Choroid plexus epithelial cell (primary cell): ENCODE measurements at regions not wholly inside any gene's neighbourhood (a gene's known extent, or its start where the extent isn't known, plus 50 kb on each side); places are given as distances from the start of the nearest gene placed in this dataset.
A peak's percentile ranks its signal among the peaks of the same experiment; 100 is the strongest.

ENCODE experiments used
- DNase-seq: peaks from one replicate; pipeline ENCODE4 v3.0.0-alpha.2; 2010; ENCODE audit warnings: low read depth
- H3K4me3 ChIP-seq: 2 replicates; pipeline ENCODE4 v1.5.1; 2011; ENCODE audit warnings: low read depth, mild to moderate bottlenecking, control low read depth, low read length, moderate library complexity
- TF ChIP-seq, protein P1 (sequence below): conservative IDR thresholded peaks from 2 replicates; pipeline ENCODE4 v1.5.1; 2011; ENCODE audit warnings: low read depth, mild to moderate bottlenecking, control low read depth, inconsistent platforms, low read length, moderate library complexity

DNA sequence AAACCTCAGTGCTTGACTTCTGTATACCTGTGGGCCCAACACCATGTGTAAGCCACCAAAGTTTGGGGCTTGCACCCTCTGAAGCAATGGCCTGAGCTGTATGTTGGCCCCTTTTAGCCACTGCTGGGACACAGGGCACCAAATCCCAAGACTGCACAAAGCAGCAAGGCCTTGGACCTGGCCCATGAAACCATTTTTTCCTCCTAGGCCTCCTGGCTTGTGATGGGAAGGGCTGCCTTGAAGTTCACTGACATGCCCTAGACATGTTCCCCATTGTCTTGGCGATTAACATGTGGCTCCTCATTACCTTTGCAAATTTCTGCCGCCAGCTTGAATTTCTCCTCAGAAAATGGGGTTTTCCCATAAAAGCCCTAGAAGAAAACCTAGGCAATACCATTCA lies 345.5 kb downstream of the MLLT3 start:
- no peak overlapping the region for H3K4me3 ChIP-seq
- DNase-seq, result no peak
- TF ChIP-seq, protein P1, sequence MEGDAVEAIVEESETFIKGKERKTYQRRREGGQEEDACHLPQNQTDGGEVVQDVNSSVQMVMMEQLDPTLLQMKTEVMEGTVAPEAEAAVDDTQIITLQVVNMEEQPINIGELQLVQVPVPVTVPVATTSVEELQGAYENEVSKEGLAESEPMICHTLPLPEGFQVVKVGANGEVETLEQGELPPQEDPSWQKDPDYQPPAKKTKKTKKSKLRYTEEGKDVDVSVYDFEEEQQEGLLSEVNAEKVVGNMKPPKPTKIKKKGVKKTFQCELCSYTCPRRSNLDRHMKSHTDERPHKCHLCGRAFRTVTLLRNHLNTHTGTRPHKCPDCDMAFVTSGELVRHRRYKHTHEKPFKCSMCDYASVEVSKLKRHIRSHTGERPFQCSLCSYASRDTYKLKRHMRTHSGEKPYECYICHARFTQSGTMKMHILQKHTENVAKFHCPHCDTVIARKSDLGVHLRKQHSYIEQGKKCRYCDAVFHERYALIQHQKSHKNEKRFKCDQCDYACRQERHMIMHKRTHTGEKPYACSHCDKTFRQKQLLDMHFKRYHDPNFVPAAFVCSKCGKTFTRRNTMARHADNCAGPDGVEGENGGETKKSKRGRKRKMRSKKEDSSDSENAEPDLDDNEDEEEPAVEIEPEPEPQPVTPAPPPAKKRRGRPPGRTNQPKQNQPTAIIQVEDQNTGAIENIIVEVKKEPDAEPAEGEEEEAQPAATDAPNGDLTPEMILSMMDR, result no peak

DNA sequence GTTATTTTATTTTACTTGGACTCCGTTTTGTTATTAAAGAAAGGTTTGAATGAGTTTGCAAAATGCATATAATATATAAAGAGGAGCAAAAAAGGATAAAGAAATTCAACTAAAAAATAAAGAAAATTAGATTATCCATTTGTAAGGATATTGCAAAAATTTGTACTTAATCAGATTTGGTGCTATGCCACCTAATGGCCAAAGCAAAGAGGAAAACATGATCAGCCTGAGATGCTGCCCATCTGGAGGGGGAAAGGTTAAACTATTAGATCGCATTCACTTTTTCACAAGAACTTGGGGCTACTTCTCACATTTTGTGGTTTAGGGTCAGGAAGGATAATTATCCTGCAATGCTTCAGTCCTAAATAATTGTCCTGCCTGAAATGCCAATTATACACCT lies 350.6 kb downstream of the MLLT3 start:
- TF ChIP-seq, protein P1, result peak; percentile 49
- peak; percentile 26 for DNase-seq
- no peak overlapping the region for H3K4me3 ChIP-seq

DNA sequence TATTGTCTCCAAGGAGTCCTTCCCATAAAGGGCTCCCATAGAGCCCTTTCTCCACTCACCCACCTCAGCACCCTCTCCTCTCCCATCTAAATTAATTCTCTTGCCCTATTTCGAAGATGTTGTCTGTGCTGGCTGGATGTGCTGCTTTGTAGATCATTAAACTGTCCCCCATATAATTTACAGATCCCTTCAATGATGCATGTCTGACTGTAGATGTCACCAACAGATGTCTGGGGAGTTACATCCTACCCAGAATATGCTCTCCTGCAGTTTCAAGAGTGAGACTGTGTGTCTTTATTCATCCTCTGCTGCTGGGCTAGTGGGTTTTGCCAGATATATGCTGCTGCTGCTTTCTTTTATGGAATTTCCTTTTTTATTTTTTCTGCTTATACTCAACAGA lies 351.2 kb downstream of the MLLT3 start:
- no peak overlapping the region for H3K4me3 ChIP-seq
- no peak for DNase-seq
- TF ChIP-seq, protein P1, result no peak

DNA sequence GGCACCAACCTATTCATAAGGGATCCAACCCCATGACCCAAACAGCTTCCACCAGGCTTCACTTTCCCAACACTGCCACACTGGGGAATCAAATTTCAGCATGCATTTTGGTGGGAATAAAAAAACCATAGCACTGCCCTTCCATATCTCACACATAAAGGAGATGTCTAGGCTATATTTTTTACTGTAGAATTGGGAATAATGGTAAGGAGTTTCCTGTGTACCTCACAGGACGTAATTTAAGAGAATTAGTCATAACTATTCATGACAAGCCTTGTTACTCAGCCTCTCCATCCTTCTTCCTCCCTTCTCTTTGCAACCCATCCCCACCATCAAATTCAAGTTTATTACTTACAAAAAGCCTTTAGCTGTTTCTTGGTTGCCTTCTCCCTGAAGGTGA lies 352.1 kb downstream of the MLLT3 start:
- no peak overlapping the region for H3K4me3 ChIP-seq
- TF ChIP-seq, protein P1, result no peak
- no peak for DNase-seq

DNA sequence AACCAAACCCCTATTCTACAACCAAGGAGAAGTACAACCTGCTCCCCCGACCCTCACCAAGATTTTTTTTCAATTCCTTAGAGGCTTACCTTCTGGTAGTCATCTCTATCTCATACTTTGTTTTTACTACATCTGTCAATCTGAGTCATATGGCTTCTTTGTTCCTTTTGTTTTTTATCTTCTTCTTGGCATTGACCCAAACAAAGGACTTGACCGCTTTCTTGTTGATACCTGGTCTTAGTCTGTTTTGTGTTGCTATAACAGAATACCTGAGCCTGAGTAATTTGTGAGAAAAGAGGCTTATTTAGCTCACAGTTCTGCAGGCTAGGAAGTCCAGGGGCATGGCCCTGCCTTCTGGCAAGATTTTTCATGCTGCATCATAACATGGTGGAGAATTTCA lies 352.7 kb downstream of the MLLT3 start:
- DNase-seq, result no peak
- H3K4me3 ChIP-seq, result no peak overlapping the region
- TF ChIP-seq, protein P1, result no peak

DNA sequence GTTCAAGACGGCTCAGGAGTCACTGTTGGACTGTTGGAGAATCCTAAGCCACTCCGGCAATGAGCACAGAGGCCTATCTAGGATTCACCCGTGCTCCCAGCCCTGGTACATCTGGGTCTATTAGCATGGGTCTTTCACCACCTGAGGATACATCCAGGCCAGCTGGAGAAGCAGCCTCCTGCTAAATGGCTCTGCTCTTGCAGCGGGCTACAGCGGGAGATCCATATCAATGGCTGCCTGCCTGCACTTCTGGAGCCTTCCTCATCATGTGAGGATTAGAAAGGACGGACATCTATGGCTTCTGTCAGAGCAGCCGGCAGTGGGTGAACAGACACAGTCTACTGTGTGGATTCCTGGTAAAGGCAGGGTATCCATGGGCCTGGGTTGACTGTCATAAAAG lies 357.4 kb downstream of the MLLT3 start:
- DNase-seq, result no peak
- TF ChIP-seq, protein P1, result no peak
- no peak overlapping the region for H3K4me3 ChIP-seq

DNA sequence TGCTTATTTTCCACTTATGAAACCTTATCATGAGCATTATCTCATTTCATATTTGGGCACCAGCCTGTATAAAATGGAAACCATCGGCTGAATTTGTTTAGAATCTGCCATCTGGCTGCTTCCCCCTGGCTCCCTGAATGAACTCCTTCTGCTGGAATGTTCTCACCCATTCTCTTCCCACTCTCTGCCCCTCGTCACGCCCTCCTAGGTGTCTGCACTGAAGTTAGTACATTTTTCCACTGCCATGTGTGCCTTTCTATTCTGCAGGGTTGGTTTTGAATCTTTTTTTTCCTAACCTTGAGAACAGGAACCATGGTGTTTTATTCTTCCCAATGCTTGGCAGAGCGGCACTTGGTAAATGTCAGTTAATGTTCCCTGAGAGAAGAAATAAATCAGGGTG lies 359.7 kb downstream of the MLLT3 start:
- TF ChIP-seq, protein P1, result no peak
- DNase-seq, result no peak
- H3K4me3 ChIP-seq, result no peak overlapping the region
